ENCODE measurements at regions not wholly inside any gene's neighbourhood (a gene's known extent, or its start where the extent isn't known, plus 50 kb on each side); places are given as distances from the start of the nearest gene placed in this dataset.

- no peaks in the 10 kb centered on the region for H3K9me3 ChIP-seq
- no peak for TF ChIP-seq POLR2A (IDR thresholded peaks at IDR 0.05)
- TF ChIP-seq CTCF (IDR thresholded peaks at IDR 0.05): no peak
- TF ChIP-seq EP300 (IDR thresholded peaks at IDR 0.05): no peak
- H3K36me3 ChIP-seq: no peaks in the 10 kb centered on the region
- H3K27me3 ChIP-seq: no peaks in the 10 kb centered on the region
- H3K4me1 ChIP-seq (ENCODE audit: insufficient read depth): no peaks in the 10 kb centered on the region
- 76 to 78% (median 78%) methylated on average over 4 of the region's 4 CpGs for WGBS, 3 donors
- intact Hi-C loops (cut with DNase I): no loop called here
- no peak overlapping the region for H3K4me3 ChIP-seq
- DNase-seq: no peak
- no peak overlapping the region for H3K27ac ChIP-seq
Observed at GRCh38 chr1:229192853-229193252, 78.1 kb upstream of the RAB4A start.

- WGBS, 3 donors: 93 to 96% (median 96%) methylated on average over 9 of the region's 9 CpGs
- no peak for DNase-seq
- Histone ChIP-seq H3K27me3 (no peaks in the 10 kb centered on the region), H3K4me1 (ENCODE audit: insufficient read depth) (no peaks in the 10 kb centered on the region), H3K9me3 (no peaks in the 10 kb centered on the region), H3K27ac (no peak overlapping the region), H3K4me3 (no peak overlapping the region), H3K36me3 (no peaks in the 10 kb centered on the region)
- TF ChIP-seq POLR2A (IDR thresholded peaks at IDR 0.05) (no peak), EP300 (IDR thresholded peaks at IDR 0.05) (no peak), CTCF (IDR thresholded peaks at IDR 0.05) (no peak)
- intact Hi-C loops (cut with DNase I): no loop called here
Observed at GRCh38 chr1:229194096-229194495, 76.8 kb upstream of the RAB4A start.

- 83 to 89% (median 88%) methylated on average over 1 of the region's 1 CpG for WGBS, 3 donors
- no peak for DNase-seq
- no peaks in the 10 kb centered on the region for H3K27me3 ChIP-seq
- no peaks in the 10 kb centered on the region for H3K4me1 ChIP-seq (ENCODE audit: insufficient read depth)
- H3K36me3 ChIP-seq: no peaks in the 10 kb centered on the region
- H3K9me3 ChIP-seq: no peaks in the 10 kb centered on the region
- no peak overlapping the region for H3K27ac ChIP-seq
- TF ChIP-seq EP300 (IDR thresholded peaks at IDR 0.05) (no peak), CTCF (IDR thresholded peaks at IDR 0.05) (no peak), POLR2A (IDR thresholded peaks at IDR 0.05) (no peak)
- intact Hi-C loops (cut with DNase I): no loop called here
- no peak overlapping the region for H3K4me3 ChIP-seq
Observed at GRCh38 chr1:229195246-229195645, 75.7 kb upstream of the RAB4A start.

GRCh38 chr1:229196404-229197264, 74.3 kb upstream of the RAB4A start:
- TF ChIP-seq EP300 (IDR thresholded peaks at IDR 0.05) (no peak), POLR2A (IDR thresholded peaks at IDR 0.05) (no peak), CTCF (IDR thresholded peaks at IDR 0.05) (no peak)
- intact Hi-C loops (cut with DNase I): no loop called here
- H3K27me3 ChIP-seq: no peaks in the 10 kb centered on the region
- H3K9me3 ChIP-seq: no peaks in the 10 kb centered on the region
- no peak overlapping the region for H3K4me3 ChIP-seq
- WGBS, 3 donors: 66 to 81% (median 74%) methylated on average over 6 of the region's 6 CpGs
- H3K27ac ChIP-seq: no peak overlapping the region
- H3K4me1 ChIP-seq (ENCODE audit: insufficient read depth): no peaks in the 10 kb centered on the region
- H3K36me3 ChIP-seq: no peaks in the 10 kb centered on the region
- DNase-seq: no peak

Data from ovary (tissue), 7 donors.